Adrenal gland (tissue), 9 donors: ENCODE measurements at regions not wholly inside any gene's neighbourhood (a gene's known extent, or its start where the extent isn't known, plus 50 kb on each side); places are given as distances from the start of the nearest gene placed in this dataset.

Experiments used
- DNase-seq, 7 donors: peaks; one replicate each; pipeline ENCODE4 v3.0.0-alpha.2; 2019 to 2020
- H3K27ac ChIP-seq, 5 donors: fragments of 200-600 bp; sonication (generic) in 4 of 5; 1 replicate in 3 of 5; 2 replicates in 2 of 5; pipeline versions ENCODE4 v1.5.1 to v1.8.0; 2016 to 2020; ENCODE audit warnings: mild to moderate bottlenecking in 1 of 5
- H3K27me3 ChIP-seq: fragments of 200-600 bp; 2 replicates; pipeline ENCODE4 v1.8.0; 2021
- H3K36me3 ChIP-seq, 2 donors: fragments of 200-600 bp; replicated peaks in 1 of 2; 1 replicate in 1 of 2; 2 replicates in 1 of 2; pipeline versions ENCODE4 v1.5.1 to v1.8.0; 2018 to 2022
- H3K4me1 ChIP-seq, 2 donors: fragments of 200-600 bp; replicated peaks in 1 of 2; 1 replicate in 1 of 2; 2 replicates in 1 of 2; pipeline versions ENCODE4 v1.5.1 to v1.8.0; 2018 to 2021
- H3K4me3 ChIP-seq, 4 donors: fragments of 200-600 bp; sonication (generic) in 3 of 4; one replicate each; pipeline ENCODE4 v1.5.1; 2016 to 2018
- H3K9me3 ChIP-seq, 3 donors: fragments of 200-600 bp; sonication (generic) in 1 of 3; replicated peaks in 1 of 3; 1 replicate in 2 of 3; 2 replicates in 1 of 3; pipeline versions ENCODE4 v1.5.1 to v1.8.0; 2016 to 2021
- POLR2A ChIP-seq, 2 donors: fragments of 450-650 bp; IDR thresholded peaks; one replicate each; pipeline ENCODE4 v1.6.1; 2017; ENCODE audit warnings: antibody characterized with exemption in 2 of 2, mild to moderate bottlenecking in 2 of 2, moderate library complexity in 1 of 2
- WGBS, 4 donors: extraction: QIAGEN DNeasy Blood & Tissue Kit in 2 of 4; methylation state at CpG; one replicate each; pipeline versions ENCODE4 v1.1.5 to v1.1.7; 2013 to 2017; 5-methylcytosine and 5-hydroxymethylcytosine counted together
- intact Hi-C, 2 donors: fragments of 100-400 bp; cut with DNase I; formaldehyde crosslinking; loops; one replicate each; pipeline versions ENCODE4 v1.14.1 to v1.15.0; 2022 to 2023
- TF ChIP-seq, protein P1 (sequence below), 6 experiments: fragments of 450-650 bp in 4 of 6; fragments of 200-600 bp in 2 of 6; sonication (generic) in 1 of 6; IDR thresholded peaks; 1 replicate in 5 of 6; 2 replicates in 1 of 6; pipeline versions ENCODE4 v1.5.1 to v1.8.0; 2016 to 2021; ENCODE audit warnings: antibody characterized with exemption in 6 of 6, mild to moderate bottlenecking in 2 of 6, moderate library complexity in 1 of 6
- donor health status: healthy with polysubstance abuse.
- donor health status: Bipolar disorder and iron deficiency.
- donor health status: DM: yes; HTN: yes; CAD: no.
- donor health status: DM: no; HTN: no; CAD: no.
- donor health status: DM: no; HTN: no; CAD: no.

DNA sequence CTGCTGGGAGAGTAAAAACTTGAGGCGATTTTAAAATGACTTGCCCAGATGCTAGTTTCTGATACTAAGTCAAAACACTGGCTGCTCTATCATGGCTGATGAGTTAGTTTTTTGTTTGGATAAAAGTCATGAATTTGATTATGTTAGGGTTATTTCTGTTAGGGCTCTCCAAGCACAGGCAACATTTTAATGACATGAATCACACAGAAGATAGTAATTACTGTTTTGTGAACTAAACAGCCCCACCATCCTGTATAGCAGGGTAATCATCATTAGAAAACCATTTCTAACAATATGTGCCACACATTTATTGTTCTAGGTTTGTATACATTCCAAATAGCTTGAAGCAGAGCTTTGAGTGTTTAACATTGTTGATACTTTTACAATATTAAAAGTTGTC, 750.3 kb downstream of the ANKRD7 start:
- WGBS, 4 donors: 61 to 73% (median 69%) methylated on average over 1 of the region's 1 CpG
- Histone ChIP-seq H3K27me3 (no peaks in the 10 kb centered on the region), H3K36me3 (no peaks in the 10 kb centered on the region), H3K27ac (no peak overlapping the region), H3K9me3 (no peaks in the 10 kb centered on the region), H3K4me1 (no peaks in the 10 kb centered on the region), H3K4me3 (no peak overlapping the region)
- intact Hi-C loops: no loop called here
- no peak for TF ChIP-seq POLR2A (IDR thresholded peaks at IDR 0.05)
- TF ChIP-seq, protein P1, sequence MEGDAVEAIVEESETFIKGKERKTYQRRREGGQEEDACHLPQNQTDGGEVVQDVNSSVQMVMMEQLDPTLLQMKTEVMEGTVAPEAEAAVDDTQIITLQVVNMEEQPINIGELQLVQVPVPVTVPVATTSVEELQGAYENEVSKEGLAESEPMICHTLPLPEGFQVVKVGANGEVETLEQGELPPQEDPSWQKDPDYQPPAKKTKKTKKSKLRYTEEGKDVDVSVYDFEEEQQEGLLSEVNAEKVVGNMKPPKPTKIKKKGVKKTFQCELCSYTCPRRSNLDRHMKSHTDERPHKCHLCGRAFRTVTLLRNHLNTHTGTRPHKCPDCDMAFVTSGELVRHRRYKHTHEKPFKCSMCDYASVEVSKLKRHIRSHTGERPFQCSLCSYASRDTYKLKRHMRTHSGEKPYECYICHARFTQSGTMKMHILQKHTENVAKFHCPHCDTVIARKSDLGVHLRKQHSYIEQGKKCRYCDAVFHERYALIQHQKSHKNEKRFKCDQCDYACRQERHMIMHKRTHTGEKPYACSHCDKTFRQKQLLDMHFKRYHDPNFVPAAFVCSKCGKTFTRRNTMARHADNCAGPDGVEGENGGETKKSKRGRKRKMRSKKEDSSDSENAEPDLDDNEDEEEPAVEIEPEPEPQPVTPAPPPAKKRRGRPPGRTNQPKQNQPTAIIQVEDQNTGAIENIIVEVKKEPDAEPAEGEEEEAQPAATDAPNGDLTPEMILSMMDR (IDR thresholded peaks at IDR 0.05): no peak
- DNase-seq: no peak

DNA sequence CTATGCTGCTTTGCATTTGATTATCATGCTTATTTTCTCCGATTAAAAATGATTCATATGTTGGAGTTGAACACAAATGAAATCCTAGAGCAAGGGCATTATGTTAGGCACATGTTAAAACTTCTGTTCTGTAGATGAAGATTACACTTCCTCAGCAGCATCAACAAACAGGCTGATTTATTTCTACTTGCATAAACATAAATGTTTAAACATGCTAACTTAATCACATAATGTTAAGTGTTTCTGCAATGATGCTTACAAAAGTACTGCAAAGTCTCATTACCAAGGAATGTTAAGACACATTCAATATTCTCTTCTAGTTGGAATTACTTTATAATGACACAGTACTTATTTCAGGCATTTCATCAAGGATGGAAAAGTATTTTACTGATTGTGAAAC, 770.8 kb downstream of the ANKRD7 start:
- no peak for TF ChIP-seq POLR2A (IDR thresholded peaks at IDR 0.05)
- TF ChIP-seq, protein P1 (IDR thresholded peaks at IDR 0.05): no peak
- intact Hi-C loops: no loop called here
- H3K27ac ChIP-seq: no peak overlapping the region

DNA sequence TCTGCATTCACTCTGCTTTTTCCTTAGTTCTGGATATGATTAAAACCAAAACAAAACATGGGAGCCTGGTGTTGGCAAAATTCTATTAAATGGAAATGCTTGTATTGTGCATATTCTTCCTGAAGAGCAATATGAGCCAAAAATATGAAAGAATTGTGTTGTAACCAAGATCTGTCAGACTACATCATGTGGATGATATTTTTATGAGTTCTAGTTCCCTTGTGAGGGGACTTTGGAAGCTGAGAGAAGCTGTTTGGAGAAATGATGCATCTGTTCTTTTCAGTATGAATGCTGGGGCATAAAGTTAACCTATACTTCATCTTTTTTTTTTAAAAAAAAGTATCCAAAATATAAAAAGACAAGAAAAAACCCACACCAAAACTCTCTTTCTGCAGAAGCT, 782.7 kb downstream of the ANKRD7 start:
- no peak for TF ChIP-seq POLR2A (IDR thresholded peaks at IDR 0.05)
- TF ChIP-seq, protein P1 (IDR thresholded peaks at IDR 0.05): no peak
- intact Hi-C loops: no loop called here
- no peak overlapping the region for H3K4me3 ChIP-seq
- no peaks in the 10 kb centered on the region for H3K27me3 ChIP-seq
- no peaks in the 10 kb centered on the region for H3K4me1 ChIP-seq
- no peaks in the 10 kb centered on the region for H3K9me3 ChIP-seq
- H3K27ac ChIP-seq: no peak overlapping the region
- no peaks in the 10 kb centered on the region for H3K36me3 ChIP-seq
- no peak for DNase-seq

More for the DNA sequence above, 770.8 kb downstream of the ANKRD7 start:
- Histone ChIP-seq H3K9me3 (peaks cover 0 to 9% (median 0%) of the 10 kb centered on the region in 3 donors), H3K4me3 (no peak overlapping the region), H3K27me3 (no peaks in the 10 kb centered on the region), H3K36me3 (no peaks in the 10 kb centered on the region), H3K4me1 (no peaks in the 10 kb centered on the region)
- no peak for DNase-seq
- WGBS, 4 donors: 40 to 51% (median 49%) methylated on average over 1 of the region's 1 CpG

DNA sequence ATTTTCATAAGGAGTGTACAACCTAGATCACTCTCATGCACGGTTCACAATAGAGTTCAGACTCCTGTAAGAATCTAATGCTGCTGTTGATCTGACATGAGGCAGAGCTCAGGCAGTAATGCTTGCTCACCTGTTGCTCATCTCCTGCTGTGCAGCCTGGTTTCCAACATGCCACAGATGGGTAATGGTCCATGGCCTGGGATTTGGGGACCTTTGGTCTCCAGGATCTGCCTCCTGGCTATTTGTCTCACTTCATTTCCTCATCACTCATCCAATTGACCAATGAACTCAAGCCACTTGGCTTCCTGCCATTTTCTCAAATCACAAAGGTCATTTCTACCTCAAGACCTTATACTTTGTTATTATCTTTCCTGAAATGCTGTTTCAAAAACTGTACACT, 786.1 kb downstream of the ANKRD7 start:
- H3K4me1 ChIP-seq: no peaks in the 10 kb centered on the region
- no peaks in the 10 kb centered on the region for H3K36me3 ChIP-seq
- H3K9me3 ChIP-seq: no peaks in the 10 kb centered on the region
- WGBS, 4 donors: 77 to 85% (median 81%) methylated on average over 1 of the region's 1 CpG
- intact Hi-C loops: no loop called here
- H3K4me3 ChIP-seq: no peak overlapping the region
- TF ChIP-seq, protein P1 (IDR thresholded peaks at IDR 0.05): no peak
- no peak for TF ChIP-seq POLR2A (IDR thresholded peaks at IDR 0.05)
- no peak for DNase-seq
- no peaks in the 10 kb centered on the region for H3K27me3 ChIP-seq
- no peak overlapping the region for H3K27ac ChIP-seq
